Pancreas (tissue), 10 donors: ENCODE measurements at regions not wholly inside any gene's neighbourhood (a gene's known extent, or its start where the extent isn't known, plus 50 kb on each side); places are given as distances from the start of the nearest gene placed in this dataset.
"Not testable (repeated sequence)": the region's sequence is repeated elsewhere in the genome, so short reads cannot be mapped to it uniquely, and the experiment has no call there.

Experiments used
- ATAC-seq, 4 donors: fragments of 200-7000 bp; cut with Tn5 transposase; one replicate each; pipeline versions ENCODE4 v1.8.0 to v1.9.1; 2020; ENCODE audit warnings: mild to moderate bottlenecking in 4 of 4, moderate library complexity in 4 of 4
- DNase-seq, 6 donors: peaks; one replicate each; pipeline ENCODE4 v3.0.0-alpha.2; 2020
- FAIRE-seq: peaks from 2 replicates; lab custom pipeline; 2012; peaks lifted over from hg19 to GRCh38; lab: Jason Lieb, UNC
- H3K27ac ChIP-seq, 4 donors: fragments of 200-600 bp; sonication (generic); 1 replicate in 3 of 4; 2 replicates in 1 of 4; pipeline versions ENCODE4 v1.5.0 to v1.8.0; 2020
- H3K27me3 ChIP-seq, 4 donors: fragments of 200-600 bp; one replicate each; pipeline ENCODE4 v1.8.0; 2021
- H3K36me3 ChIP-seq, 3 donors: fragments of 200-600 bp; sonication (generic) in 1 of 3; one replicate each; pipeline versions ENCODE4 v1.5.0 to v1.8.0; 2020 to 2021
- H3K4me1 ChIP-seq, 3 donors: fragments of 200-600 bp; one replicate each; pipeline ENCODE4 v1.8.0; 2021
- H3K4me3 ChIP-seq, 4 donors: fragments of 200-600 bp; sonication (generic) in 2 of 4; one replicate each; pipeline versions ENCODE4 v1.5.0 to v1.8.0; 2020 to 2021
- H3K9me3 ChIP-seq, 4 donors: fragments of 200-600 bp; one replicate each; pipeline ENCODE4 v1.8.0; 2021
- CTCF ChIP-seq, 4 donors: fragments of 200-600 bp; sonication (generic) in 3 of 4; IDR thresholded peaks; one replicate each; pipeline versions ENCODE4 v1.5.0 to v1.8.0; 2021; ENCODE audit warnings: antibody characterized with exemption in 4 of 4
- WGBS, 2 donors: extraction: QIAGEN DNeasy Blood & Tissue Kit; methylation state at CpG; one replicate each; pipeline ENCODE4 v1.1.7; 2013; 5-methylcytosine and 5-hydroxymethylcytosine counted together
- intact Hi-C, 3 donors: fragments of 100-400 bp; cut with DNase I; formaldehyde crosslinking; loops; one replicate each; pipeline versions ENCODE4 v1.11.1 to v1.14.2; 2022
- donor health status: healthy with polysubstance abuse.
- donor health status: DM: no; HTN: no; CAD: no; lungs with moderate emphysema.
- donor health status: DM: no; HTN: no; CAD: no.
- donor health status: control.
- donor health status: control.
- donor health status: Bipolar disorder and iron deficiency.
- donor health status: DM: yes; HTN: yes; CAD: no.
- donor health status: DM: no; HTN: no; CAD: no.
- donor health status: DM: no; HTN: no; CAD: no.
- donor health status: DM: yes; HTN: yes; CAD: no.

GRCh38 chrX:21225643-21226042 is 148.6 kb upstream of the CNKSR2 start:
- FAIRE-seq (no peak), ATAC-seq (no peak), DNase-seq (no peak)
- no peaks in the 10 kb centered on the region for H3K36me3 ChIP-seq
- WGBS, 2 donors: 74 to 77% methylated on average over 1 of the region's 1 CpG
- H3K27ac ChIP-seq: no peak overlapping the region
- H3K9me3 ChIP-seq: no peaks in the 10 kb centered on the region
- no peaks in the 10 kb centered on the region for H3K4me1 ChIP-seq
- no peaks in the 10 kb centered on the region for H3K27me3 ChIP-seq
- no peak for TF ChIP-seq CTCF (IDR thresholded peaks at IDR 0.05)
- no peak overlapping the region for H3K4me3 ChIP-seq
- intact Hi-C loops: no loop called here

DNA sequence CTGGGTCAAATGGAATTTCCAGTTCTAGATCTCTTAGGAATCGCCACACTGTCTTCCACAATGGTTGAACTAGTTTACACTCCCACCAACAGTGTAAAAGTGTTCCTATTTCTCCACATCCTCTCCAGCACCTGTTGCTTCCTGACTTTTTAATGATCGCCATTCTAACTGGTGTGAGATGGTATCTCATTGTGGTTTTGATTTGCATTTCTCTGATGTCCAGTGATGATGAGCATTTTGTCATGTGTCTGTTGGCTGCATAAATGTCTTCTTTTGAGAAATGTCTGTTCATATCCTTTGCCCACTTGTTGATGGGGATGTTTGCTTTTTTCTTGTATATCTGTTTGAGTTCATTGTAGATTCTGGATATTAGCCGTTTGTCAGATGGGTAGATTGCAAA is 145.2 kb upstream of the CNKSR2 start:
- H3K36me3 ChIP-seq, DNase-seq, H3K4me1 ChIP-seq, H3K27ac ChIP-seq, H3K27me3 ChIP-seq, ATAC-seq, H3K4me3 ChIP-seq, FAIRE-seq, intact Hi-C loops, H3K9me3 ChIP-seq: not testable (repeated sequence)
- 64 to 66% methylated on average over 3 of the region's 3 CpGs for WGBS, 2 donors

GRCh38 chrX:21255032-21255618 is 119.1 kb upstream of the CNKSR2 start:
- Histone ChIP-seq H3K27ac (no peak overlapping the region), H3K4me1 (no peaks in the 10 kb centered on the region), H3K4me3 (no peak overlapping the region), H3K9me3 (no peaks in the 10 kb centered on the region), H3K36me3 (no peaks in the 10 kb centered on the region), H3K27me3 (no peaks in the 10 kb centered on the region)
- intact Hi-C loops: no loop called here
- 51 to 67% methylated on average over 3 of the region's 3 CpGs for WGBS, 2 donors
- FAIRE-seq: no peak
- ATAC-seq: no peak
- no peak for TF ChIP-seq CTCF (IDR thresholded peaks at IDR 0.05)
- DNase-seq: no peak

GRCh38 chrX:21266949-21267348 is 107.3 kb upstream of the CNKSR2 start:
- 43 to 86% methylated on average over 1 of the region's 1 CpG for WGBS, 2 donors
- FAIRE-seq (no peak), ATAC-seq (no peak)

GRCh38 chrX:21276736-21277433 is 97.3 kb upstream of the CNKSR2 start:
- no peaks in the 10 kb centered on the region for H3K36me3 ChIP-seq
- TF ChIP-seq CTCF (IDR thresholded peaks at IDR 0.05): no peak
- no peaks in the 10 kb centered on the region for H3K4me1 ChIP-seq
- no peak for DNase-seq
- intact Hi-C loops: no loop called here
- no peaks in the 10 kb centered on the region for H3K27me3 ChIP-seq
- H3K4me3 ChIP-seq: no peak overlapping the region
- FAIRE-seq: no peak
- WGBS, 2 donors: 61 to 77% methylated on average over 8 of the region's 8 CpGs
- ATAC-seq: no peak
- no peak overlapping the region for H3K27ac ChIP-seq
- no peaks in the 10 kb centered on the region for H3K9me3 ChIP-seq

More at GRCh38 chrX:21266949-21267348, 107.3 kb upstream of the CNKSR2 start:
- Histone ChIP-seq H3K27ac (no peak overlapping the region), H3K27me3 (no peaks in the 10 kb centered on the region), H3K9me3 (no peaks in the 10 kb centered on the region), H3K4me3 (no peak overlapping the region), H3K36me3 (no peaks in the 10 kb centered on the region), H3K4me1 (no peaks in the 10 kb centered on the region)
- TF ChIP-seq CTCF (IDR thresholded peaks at IDR 0.05): no peak
- intact Hi-C loops: no loop called here
- DNase-seq: no peak
